ENCODE measurements at regions not wholly inside any gene's neighbourhood (a gene's known extent, or its start where the extent isn't known, plus 50 kb on each side); places are given as distances from the start of the nearest gene placed in this dataset.

- Histone ChIP-seq H3K27me3 (ENCODE audit: insufficient read depth, poor library complexity, severe bottlenecking) (no peaks in the 10 kb centered on the region), H3K27ac (replicated peaks) (no peak overlapping the region), H3K4me3 (replicated peaks; ENCODE audit: insufficient read depth, low read length) (no peak overlapping the region)
- TF ChIP-seq REST (IDR thresholded peaks at IDR 0.05; ENCODE audit: insufficient replicate concordance, low read depth) (no peak), GABPA (IDR thresholded peaks at IDR 0.05; ENCODE audit: low read depth) (no peak), SPI1 (IDR thresholded peaks at IDR 0.05; ENCODE audit: borderline replicate concordance, low read depth) (no peak), POLR2AphosphoS5 (IDR thresholded peaks at IDR 0.05; ENCODE audit: low read depth) (no peak)
- DNase-seq (ENCODE audit: low read depth in 1 of 2, low spot score in 1 of 2), result no peak
Observed at GRCh38 chr13:85174291-85174690, 624.9 kb downstream of the SLITRK6 start.

- Histone ChIP-seq H3K27me3 (ENCODE audit: insufficient read depth, poor library complexity, severe bottlenecking) (no peaks in the 10 kb centered on the region), H3K27ac (replicated peaks) (no peak overlapping the region), H3K4me3 (replicated peaks; ENCODE audit: insufficient read depth, low read length) (no peak overlapping the region)
- no peak for DNase-seq (ENCODE audit: low read depth in 1 of 2, low spot score in 1 of 2)
- TF ChIP-seq CTCF (IDR thresholded peaks at IDR 0.05; ENCODE audit: insufficient read depth, low read length), result no peak
- no peak for TF ChIP-seq REST (IDR thresholded peaks at IDR 0.05; ENCODE audit: insufficient replicate concordance, low read depth)
Observed at GRCh38 chr13:85170372-85170771, 628.8 kb downstream of the SLITRK6 start.

GRCh38 chr13:85166891-85167290, 632.3 kb downstream of the SLITRK6 start:
- no peak overlapping the region for H3K4me3 ChIP-seq (replicated peaks; ENCODE audit: insufficient read depth, low read length)
- no peaks in the 10 kb centered on the region for H3K27me3 ChIP-seq (ENCODE audit: insufficient read depth, poor library complexity, severe bottlenecking)
- no peak for TF ChIP-seq REST (IDR thresholded peaks at IDR 0.05; ENCODE audit: insufficient replicate concordance, low read depth)
- TF ChIP-seq CTCF (IDR thresholded peaks at IDR 0.05; ENCODE audit: insufficient read depth, low read length), result no peak
- no peak overlapping the region for H3K27ac ChIP-seq (replicated peaks)
- no peak for DNase-seq (ENCODE audit: low read depth in 1 of 2, low spot score in 1 of 2)

GRCh38 chr13:85163063-85163462, 636.2 kb downstream of the SLITRK6 start:
- H3K4me3 ChIP-seq (replicated peaks; ENCODE audit: insufficient read depth, low read length), result no peak overlapping the region
- no peak overlapping the region for H3K27ac ChIP-seq (replicated peaks)
- TF ChIP-seq SPI1 (IDR thresholded peaks at IDR 0.05; ENCODE audit: borderline replicate concordance, low read depth) (no peak), GABPA (IDR thresholded peaks at IDR 0.05; ENCODE audit: low read depth) (no peak), POLR2AphosphoS5 (IDR thresholded peaks at IDR 0.05; ENCODE audit: low read depth) (no peak)
- no peak for DNase-seq (ENCODE audit: low read depth in 1 of 2, low spot score in 1 of 2)
- no peaks in the 10 kb centered on the region for H3K27me3 ChIP-seq (ENCODE audit: insufficient read depth, poor library complexity, severe bottlenecking)
